Trophoblast cell (in vitro differentiated cells and primary cell): ENCODE measurements at regions not wholly inside any gene's neighbourhood (a gene's known extent, or its start where the extent isn't known, plus 50 kb on each side); places are given as distances from the start of the nearest gene placed in this dataset.

ENCODE experiments used
- DNase-seq, 2 donors: peaks; one replicate each; pipeline ENCODE4 v3.0.0-alpha.2; 2016
- H2AFZ ChIP-seq: 2 replicates; pipeline ENCODE4 v1.6.1; 2013; ENCODE audit warnings: low read length, moderate library complexity, mild to moderate bottlenecking; ENCODE audit not compliant: insufficient read depth, poor library complexity
- H2AK5ac ChIP-seq: 2 replicates; pipeline ENCODE4 v1.6.1; 2013; ENCODE audit warnings: mild to moderate bottlenecking, low read length
- H2BK120ac ChIP-seq: 2 replicates; pipeline ENCODE4 v1.6.1; 2013; ENCODE audit warnings: low read length, mild to moderate bottlenecking, moderate library complexity; ENCODE audit not compliant: insufficient read depth, poor library complexity
- H2BK12ac ChIP-seq: 2 replicates; pipeline ENCODE4 v1.6.1; 2013; ENCODE audit warnings: mild to moderate bottlenecking, low read length, moderate library complexity
- H2BK5ac ChIP-seq: 2 replicates; pipeline ENCODE4 v1.6.1; 2013; ENCODE audit warnings: low read length, low read depth, moderate library complexity, mild to moderate bottlenecking; ENCODE audit not compliant: poor library complexity
- H3K14ac ChIP-seq: 2 replicates; pipeline ENCODE4 v1.6.1; 2013; ENCODE audit warnings: mild to moderate bottlenecking, low read length
- H3K18ac ChIP-seq: 2 replicates; pipeline ENCODE4 v1.6.1; 2013; ENCODE audit warnings: mild to moderate bottlenecking, low read length
- H3K23ac ChIP-seq: 2 replicates; pipeline ENCODE4 v1.6.1; 2013; ENCODE audit warnings: low read length
- H3K27ac ChIP-seq: 2 replicates; pipeline ENCODE4 v1.5.1; 2013; ENCODE audit warnings: low read depth, mild to moderate bottlenecking, inconsistent platforms, low read length, moderate library complexity
- H3K27me3 ChIP-seq: 2 replicates; pipeline ENCODE4 v1.6.1; 2013; ENCODE audit warnings: inconsistent platforms, mild to moderate bottlenecking, low read length, moderate library complexity; ENCODE audit not compliant: insufficient read depth
- H3K36me3 ChIP-seq, 2 experiments: 1 replicate in 1 of 2; 2 replicates in 1 of 2; pipeline ENCODE4 v1.6.1; 2013; ENCODE audit warnings: low read length in 2 of 2, mild to moderate bottlenecking in 2 of 2, moderate library complexity in 1 of 2; ENCODE audit not compliant: insufficient read depth in 2 of 2, control insufficient read depth in 1 of 2
- H3K4ac ChIP-seq: 2 replicates; pipeline ENCODE4 v1.6.1; 2013; ENCODE audit warnings: low read depth, mild to moderate bottlenecking, low read length, moderate library complexity
- H3K4me1 ChIP-seq, 2 experiments: 1 replicate in 1 of 2; 2 replicates in 1 of 2; pipeline ENCODE4 v1.6.1; 2013; ENCODE audit warnings: low read length in 2 of 2, mild to moderate bottlenecking in 2 of 2, moderate library complexity in 1 of 2; ENCODE audit not compliant: insufficient read depth in 2 of 2, control insufficient read depth in 1 of 2
- H3K4me2 ChIP-seq: 2 replicates; pipeline ENCODE4 v1.6.1; 2013; ENCODE audit warnings: inconsistent platforms, mild to moderate bottlenecking, low read length, moderate library complexity
- H3K4me3 ChIP-seq: 2 replicates; pipeline ENCODE4 v1.5.1; 2013; ENCODE audit warnings: mild to moderate bottlenecking, low read depth, low read length, inconsistent platforms
- H3K79me1 ChIP-seq: one replicate; pipeline ENCODE4 v1.6.1; 2013; ENCODE audit warnings: low read length
- H3K79me2 ChIP-seq: 2 replicates; pipeline ENCODE4 v1.6.1; 2013; ENCODE audit warnings: low read length, mild to moderate bottlenecking; ENCODE audit not compliant: control insufficient read depth, insufficient read depth, poor library complexity
- H3K9ac ChIP-seq: 2 replicates; pipeline ENCODE4 v1.6.1; 2013; ENCODE audit warnings: mild to moderate bottlenecking, low read length
- H3K9me3 ChIP-seq: 2 replicates; pipeline ENCODE4 v1.6.1; 2013; ENCODE audit warnings: low read depth, mild to moderate bottlenecking, control low read depth, inconsistent platforms, low read length; ENCODE audit not compliant: insufficient read depth
- H4K12ac ChIP-seq: 2 replicates; pipeline ENCODE4 v1.6.1; 2013; ENCODE audit warnings: low read depth, mild to moderate bottlenecking, low read length, moderate library complexity
- H4K8ac ChIP-seq: 2 replicates; pipeline ENCODE4 v1.6.1; 2013; ENCODE audit warnings: low read depth, mild to moderate bottlenecking, low read length, moderate library complexity
- H4K91ac ChIP-seq: one replicate; pipeline ENCODE4 v1.6.1; 2013; ENCODE audit warnings: low read depth, mild to moderate bottlenecking, low read length, moderate library complexity
- WGBS: extraction: QIAGEN DNeasy Blood & Tissue Kit; methylation state at CpG from one replicate; pipeline ENCODE4 v1.1.7; 2013; ENCODE audit warnings: missing lambda C conversion rate; ENCODE audit not compliant: insufficient read length, insufficient coverage; ENCODE audit errors: extremely low coverage; 5-methylcytosine and 5-hydroxymethylcytosine counted together

DNA sequence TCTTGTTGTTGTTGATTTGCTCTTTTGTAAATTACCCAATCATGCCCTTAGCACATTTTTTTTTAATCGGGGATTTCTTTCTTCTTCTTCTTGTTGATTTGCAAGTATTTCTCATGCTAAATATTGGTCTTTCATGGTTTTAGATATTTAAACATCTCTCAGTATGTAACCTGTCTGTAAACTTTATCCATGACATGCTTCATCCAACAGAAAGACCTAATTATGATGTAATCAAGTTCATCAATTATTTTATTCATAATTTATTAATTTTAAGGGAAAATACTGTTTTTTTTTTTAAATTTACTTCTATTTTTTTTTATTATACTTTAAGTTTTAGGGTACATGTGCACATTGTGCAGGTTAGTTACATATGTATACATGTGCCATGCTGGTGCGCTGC, 69.8 kb downstream of the TNFSF18 start:
- Histone ChIP-seq H3K9me3 (no peaks in the 10 kb centered on the region), H2AFZ (no peak overlapping the region), H3K4me3 (no peak overlapping the region), H3K14ac (no peak overlapping the region), H4K8ac (no peak overlapping the region), H2BK120ac (no peak overlapping the region), H3K9ac (no peak overlapping the region), H3K4me2 (no peak overlapping the region), H3K79me1 (no peaks in the 10 kb centered on the region), H3K4ac (no peak overlapping the region), H4K12ac (no peak overlapping the region), H2BK12ac (no peak overlapping the region), H3K36me3 (no peaks in the 10 kb centered on the region), H3K27me3 (no peaks in the 10 kb centered on the region), H3K4me1 (peaks cover 0 to 2% of the 10 kb centered on the region in 2 experiments), H3K23ac (no peak overlapping the region), H3K18ac (no peak overlapping the region), H3K27ac (no peak overlapping the region), H4K91ac (no peak overlapping the region), H2BK5ac (no peak overlapping the region), H3K79me2 (no peaks in the 10 kb centered on the region), H2AK5ac (no peak overlapping the region)
- no peak for DNase-seq
- WGBS = no CpG with 5 or more reads among the region's 2 CpGs
